ENCODE measurements at regions not wholly inside any gene's neighbourhood (a gene's known extent, or its start where the extent isn't known, plus 50 kb on each side); places are given as distances from the start of the nearest gene placed in this dataset.

DNA sequence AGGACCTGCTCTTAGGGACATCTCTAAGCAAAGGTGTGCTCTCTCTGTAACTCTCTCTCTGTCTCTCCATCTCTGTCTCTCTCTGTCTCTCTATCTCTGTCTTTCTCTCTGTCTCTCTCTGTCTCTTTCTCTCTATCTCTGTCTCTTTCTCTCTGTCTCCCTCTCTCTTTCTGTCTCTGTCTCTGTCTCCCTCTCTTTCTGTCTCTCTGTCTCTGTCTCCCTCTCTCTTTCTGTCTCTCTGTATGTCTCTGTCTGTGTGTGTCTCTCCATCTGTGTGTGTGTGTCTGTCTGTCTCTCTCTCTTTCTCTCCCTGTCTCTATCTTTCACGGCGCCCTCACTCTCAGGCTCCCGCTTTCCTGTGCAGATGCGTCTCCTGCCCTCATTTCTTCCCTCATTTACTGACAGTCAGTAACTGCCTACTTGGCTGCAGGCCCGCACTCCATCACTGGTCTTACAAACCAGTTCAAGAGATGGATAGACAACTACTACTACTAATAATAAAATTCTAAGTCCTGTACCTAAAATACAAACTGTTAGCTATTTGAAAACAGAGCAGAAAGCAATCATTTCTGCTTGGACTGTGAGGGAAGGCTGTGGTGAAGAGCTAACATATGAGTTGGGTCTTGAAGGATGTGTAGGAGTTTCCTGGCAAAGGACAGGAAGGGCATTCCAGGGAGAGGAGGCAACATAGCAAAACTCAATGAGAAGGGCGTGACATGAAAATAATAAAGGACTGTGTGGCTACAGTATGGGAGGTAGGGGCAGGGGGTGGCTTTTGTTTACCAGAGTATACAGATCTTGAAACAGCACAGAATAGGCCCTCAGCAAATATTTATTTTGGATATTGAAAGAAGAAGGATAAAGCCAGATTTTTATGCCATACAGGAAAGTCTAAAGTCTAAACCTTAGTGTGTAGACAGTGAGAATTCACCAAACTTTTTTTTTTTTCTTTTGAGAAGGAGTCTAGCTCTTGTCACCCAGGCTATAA, 67.8 kb upstream of the TAB2 start:
- Histone ChIP-seq H3K4me1 (no peaks in the 10 kb centered on the region), H3K4me3 (no peak overlapping the region), H3K27me3 (no peaks in the 10 kb centered on the region), H3K9me3 (no peaks in the 10 kb centered on the region), H3K36me3 (no peaks in the 10 kb centered on the region), H3K27ac (no peak overlapping the region)
- intact Hi-C loops (cut with DNase I): no loop called here
- no peak for TF ChIP-seq CTCF (IDR thresholded peaks at IDR 0.05)
- DNase-seq (no peak), ATAC-seq (no peak)

DNA sequence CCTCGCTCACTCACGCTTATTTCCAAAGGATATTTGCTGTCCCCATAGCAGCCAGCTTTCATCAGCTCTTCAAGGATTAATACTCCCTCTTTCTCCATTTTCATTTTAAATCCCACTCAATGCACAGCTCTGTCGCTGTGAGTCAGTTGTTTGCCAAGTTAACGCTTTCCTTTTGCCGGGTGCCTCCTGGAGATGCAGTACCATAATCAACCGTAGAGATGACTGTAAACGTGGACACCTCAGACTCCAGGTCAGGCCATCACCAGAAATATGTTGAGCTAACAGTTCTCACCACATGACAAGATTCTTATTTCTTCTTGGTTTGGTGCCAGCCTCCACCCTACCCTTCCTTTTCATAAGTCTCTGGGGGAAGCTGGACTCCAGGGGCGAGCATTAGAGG, 66.6 kb upstream of the TAB2 start:
- no peak for DNase-seq
- H3K4me3 ChIP-seq: no peak overlapping the region
- no peaks in the 10 kb centered on the region for H3K4me1 ChIP-seq
- no peaks in the 10 kb centered on the region for H3K27me3 ChIP-seq
- TF ChIP-seq CTCF (IDR thresholded peaks at IDR 0.05): no peak
- no peaks in the 10 kb centered on the region for H3K9me3 ChIP-seq
- intact Hi-C loops (cut with DNase I): no loop called here
- no peak for ATAC-seq
- no peaks in the 10 kb centered on the region for H3K36me3 ChIP-seq
- no peak overlapping the region for H3K27ac ChIP-seq

GRCh38 chr6:149252622-149253021, 64.9 kb upstream of the TAB2 start:
- no peaks in the 10 kb centered on the region for H3K4me1 ChIP-seq
- ATAC-seq: no peak
- no peaks in the 10 kb centered on the region for H3K27me3 ChIP-seq
- no peaks in the 10 kb centered on the region for H3K9me3 ChIP-seq
- no peak overlapping the region for H3K4me3 ChIP-seq
- no peak overlapping the region for H3K27ac ChIP-seq
- no peaks in the 10 kb centered on the region for H3K36me3 ChIP-seq
- no peak for TF ChIP-seq CTCF (IDR thresholded peaks at IDR 0.05)
- intact Hi-C loops (cut with DNase I): no loop called here
- DNase-seq: no peak

DNA sequence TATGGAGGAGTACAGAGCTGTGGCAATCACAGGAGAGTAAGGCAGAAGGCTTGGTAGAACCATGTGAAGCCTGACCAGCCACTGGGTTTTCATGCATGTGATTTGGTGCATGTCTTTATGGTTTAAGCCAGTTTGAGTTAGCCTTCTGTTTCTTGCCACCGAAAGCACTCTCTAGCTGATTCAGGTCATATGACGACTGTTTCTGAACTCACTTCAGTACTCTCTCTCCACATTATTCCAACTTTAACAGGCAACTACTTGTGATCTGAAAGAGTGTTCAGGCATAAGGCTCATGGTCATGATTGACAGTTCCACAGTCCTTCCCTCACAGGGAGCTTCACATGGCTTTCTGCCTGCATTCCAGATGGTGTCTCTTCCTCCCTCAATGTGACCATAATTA, 63.3 kb upstream of the TAB2 start:
- no peak for TF ChIP-seq CTCF (IDR thresholded peaks at IDR 0.05)
- Histone ChIP-seq H3K36me3 (no peaks in the 10 kb centered on the region), H3K27ac (no peak overlapping the region), H3K4me3 (no peak overlapping the region), H3K9me3 (no peaks in the 10 kb centered on the region), H3K27me3 (no peaks in the 10 kb centered on the region), H3K4me1 (no peaks in the 10 kb centered on the region)
- ATAC-seq (no peak), DNase-seq (no peak)
- intact Hi-C loops (cut with DNase I): no loop called here

DNA sequence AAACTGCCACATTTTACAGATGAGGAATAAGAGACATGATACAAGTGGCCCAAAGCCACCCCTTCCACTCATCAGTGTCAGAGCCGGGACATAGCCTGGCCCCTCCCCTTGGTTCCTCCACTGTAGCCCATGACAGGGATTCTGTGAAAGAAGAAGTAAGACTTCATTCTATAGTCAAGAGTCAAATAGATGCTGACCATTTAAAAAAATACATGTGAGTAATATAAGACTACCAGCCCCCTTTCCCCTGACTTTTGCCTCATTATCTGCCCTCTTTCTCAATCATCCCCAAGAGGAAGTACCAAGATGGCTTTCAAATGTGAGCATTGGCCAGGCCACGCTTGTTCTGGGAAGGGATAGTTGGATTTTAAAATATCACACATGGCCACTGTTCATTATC, 57.8 kb upstream of the TAB2 start:
- DNase-seq (no peak), ATAC-seq (peak; percentile 95)
- no peak overlapping the region for H3K4me3 ChIP-seq
- no peaks in the 10 kb centered on the region for H3K9me3 ChIP-seq
- no peak overlapping the region for H3K27ac ChIP-seq
- intact Hi-C loops (cut with DNase I): no loop called here
- no peaks in the 10 kb centered on the region for H3K4me1 ChIP-seq
- TF ChIP-seq CTCF (IDR thresholded peaks at IDR 0.05): no peak
- no peaks in the 10 kb centered on the region for H3K27me3 ChIP-seq
- no peaks in the 10 kb centered on the region for H3K36me3 ChIP-seq

Data from upper lobe of right lung (tissue), 1 donor.